A549 (cell line): ENCODE measurements at regions not wholly inside any gene's neighbourhood (a gene's known extent, or its start where the extent isn't known, plus 50 kb on each side); places are given as distances from the start of the nearest gene placed in this dataset.
"Not testable (repeated sequence)": the region's sequence is repeated elsewhere in the genome, so short reads cannot be mapped to it uniquely, and the experiment has no call there.

Experiments used
- ATAC-seq, 2 experiments: fragments of 200-7000 bp in 1 of 2; fragments of >200 bp in 1 of 2; cut with Nextera tagmentation in 1 of 2; cut with Tn5 transposase in 1 of 2; 3 replicates each; pipeline versions ENCODE4 v1.8.0 to v1.9.1; 2018 to 2020; ENCODE audit warnings: mild to moderate bottlenecking in 1 of 2, moderate library complexity in 1 of 2
- CTCF ChIA-PET: fragments of 300-600 bp; sonication (Branson Sonifier 250); formaldehyde crosslinking; extraction: SDS; loops from one replicate; lab custom pipeline; 2021; ENCODE audit warnings: antibody characterized with exemption, inconsistent platforms; lab: Yijun Ruan, JAX
- POLR2A ChIA-PET: fragments of 350-600 bp; formaldehyde crosslinking; extraction: SDS; loops from one replicate; lab custom pipeline; 2021; ENCODE audit warnings: antibody characterized with exemption, inconsistent platforms; lab: Yijun Ruan, JAX
- DNase-seq, 2 experiments: peaks; one replicate each; pipeline versions ENCODE4 v3.0.0 to v3.0.0-alpha.2; 2011 to 2016; ENCODE audit warnings: low read depth in 1 of 2, low spot score in 1 of 2
- FAIRE-seq: peaks from 2 replicates; lab custom pipeline; 2011; peaks lifted over from hg19 to GRCh38; lab: Jason Lieb, UNC
- H3K27ac ChIP-seq, 2 experiments: fragments of >200 bp; sonication (Bioruptor Twin); formaldehyde crosslinking; 3 replicates each; pipeline ENCODE4 v1.5.1; 2016 to 2017
- H3K4me1 ChIP-seq: fragments of >200 bp; sonication (Bioruptor Twin); formaldehyde crosslinking; 3 replicates; pipeline ENCODE4 v1.6.1; 2016
- H3K4me2 ChIP-seq: fragments of >200 bp; sonication (Bioruptor Twin); formaldehyde crosslinking; 3 replicates; pipeline ENCODE4 v1.6.1; 2016
- H3K4me3 ChIP-seq: fragments of >200 bp; sonication (Bioruptor Twin); formaldehyde crosslinking; 3 replicates; pipeline ENCODE4 v1.5.1; 2016
- H3K9me3 ChIP-seq: fragments of >200 bp; sonication (Bioruptor Twin); formaldehyde crosslinking; 3 replicates; pipeline ENCODE4 v1.6.1; 2016
- ATOH8 ChIP-seq: fragments of 250-450 bp; sonication (Bioruptor Pico); IDR thresholded peaks from 2 replicates; pipeline ENCODE4 v1.5.0; 2020; ENCODE audit warnings: low read depth, mild to moderate bottlenecking, moderate library complexity
- BHLHE40 ChIP-seq: IDR thresholded peaks from 2 replicates; pipeline ENCODE4 v1.6.1; 2012; ENCODE audit warnings: low read depth, low read length, inconsistent platforms
- CHD4 ChIP-seq: fragments of 200-600 bp; sonication (generic); IDR thresholded peaks from 2 replicates; pipeline ENCODE4 v1.6.1; 2016; ENCODE audit warnings: antibody characterized with exemption, mild to moderate bottlenecking, borderline replicate concordance
- E2F6 ChIP-seq: IDR thresholded peaks from 2 replicates; pipeline ENCODE4 v1.6.1; 2012; ENCODE audit warnings: low read depth, borderline replicate concordance
- EHF ChIP-seq: fragments of 250-450 bp; sonication (Bioruptor Pico); IDR thresholded peaks from 2 replicates; pipeline ENCODE4 v1.5.0; 2020; ENCODE audit warnings: mild to moderate bottlenecking
- FOSB ChIP-seq: fragments of 250-450 bp; sonication (Bioruptor Pico); IDR thresholded peaks from 2 replicates; pipeline ENCODE4 v1.5.0; 2020; ENCODE audit warnings: mild to moderate bottlenecking, moderate library complexity
- HDAC2 ChIP-seq: fragments of 200-600 bp; sonication (generic); IDR thresholded peaks from 2 replicates; pipeline ENCODE4 v1.6.1; 2016
- HMGXB4 ChIP-seq: fragments of 250-450 bp; sonication (Bioruptor Pico); IDR thresholded peaks from 2 replicates; pipeline ENCODE4 v1.5.0; 2021; ENCODE audit warnings: mild to moderate bottlenecking, moderate library complexity, borderline replicate concordance
- KDM1A ChIP-seq: fragments of 200-600 bp; sonication (generic); IDR thresholded peaks from 2 replicates; pipeline ENCODE4 v1.6.1; 2016; ENCODE audit warnings: low read depth, mild to moderate bottlenecking
- KDM5A ChIP-seq: fragments of 200-600 bp; sonication (generic); IDR thresholded peaks from 2 replicates; pipeline ENCODE4 v1.6.1; 2016; ENCODE audit warnings: antibody characterized with exemption, mild to moderate bottlenecking
- MAFK ChIP-seq: fragments of 450-650 bp; IDR thresholded peaks from 2 replicates; pipeline ENCODE4 v1.6.1; 2014; ENCODE audit not compliant: partially characterized antibody
- MAZ ChIP-seq: fragments of 150-350 bp; IDR thresholded peaks from 2 replicates; pipeline ENCODE4 v1.6.1; 2014; ENCODE audit warnings: antibody characterized with exemption, low read depth, low read length, borderline replicate concordance
- MYC ChIP-seq: IDR thresholded peaks from 2 replicates; pipeline ENCODE4 v1.6.1; 2012; ENCODE audit warnings: mild to moderate bottlenecking, inconsistent platforms, low read length, improper control_type of control experiment, borderline replicate concordance
- POLR2A ChIP-seq: IDR thresholded peaks from 2 replicates; pipeline ENCODE4 v1.6.1; 2012; ENCODE audit warnings: mild to moderate bottlenecking, low read length
- POLR2AphosphoS2 ChIP-seq: conservative IDR thresholded peaks from 2 replicates; pipeline ENCODE4 v1.6.1; 2012; ENCODE audit warnings: low read length, improper control_type of control experiment, inconsistent platforms
- RFX5 ChIP-seq: fragments of 450-650 bp; IDR thresholded peaks from 2 replicates; pipeline ENCODE4 v1.7.1; 2014; ENCODE audit warnings: antibody characterized with exemption, mild to moderate bottlenecking, moderate library complexity
- RNF2 ChIP-seq: fragments of 200-600 bp; sonication (generic); IDR thresholded peaks from 2 replicates; pipeline ENCODE4 v1.6.1; 2016; ENCODE audit warnings: low read depth, mild to moderate bottlenecking, antibody characterized with exemption, moderate library complexity, borderline replicate concordance
- SREBF2 ChIP-seq: fragments of 450-650 bp; IDR thresholded peaks from 2 replicates; pipeline ENCODE4 v1.6.1; 2014; ENCODE audit warnings: mild to moderate bottlenecking, moderate library complexity
- TFCP2L1 ChIP-seq: fragments of 250-450 bp; sonication (Bioruptor Pico); IDR thresholded peaks from 2 replicates; pipeline ENCODE4 v1.5.0; 2021; ENCODE audit warnings: mild to moderate bottlenecking
- ZC3H11A ChIP-seq: fragments of 450-650 bp; IDR thresholded peaks from 2 replicates; pipeline ENCODE4 v1.6.1; 2014; ENCODE audit warnings: antibody characterized with exemption, mild to moderate bottlenecking
- WGBS: methylation state at CpG from one replicate; pipeline ENCODE4 v1.1.6; 2017; ENCODE audit errors: missing lambda C conversion rate; 5-methylcytosine and 5-hydroxymethylcytosine counted together

- TF ChIP-seq TFCP2L1 (CRISPR knock-in tag), result no peak
- TF ChIP-seq HMGXB4 (CRISPR knock-in tag), result no peak
- TF ChIP-seq HDAC2, result no peak
- TF ChIP-seq CHD4, result no peak
- TF ChIP-seq MAFK, result no peak
- TF ChIP-seq, all 56 proteins: peak for 0
- 1% methylated on average over 4 of the region's 4 CpGs for WGBS
- CTCF ChIA-PET, result no interaction called here
- no peaks in the 10 kb centered on the region for H3K9me3 ChIP-seq
- H3K4me3 ChIP-seq, result no peak overlapping the region
- FAIRE-seq (no peak), DNase-seq (no peak), ATAC-seq (no peak)
- no peaks in the 10 kb centered on the region for H3K4me1 ChIP-seq
- H3K27ac ChIP-seq, result no peak overlapping the region
- no peak overlapping the region for H3K4me2 ChIP-seq
- POLR2A ChIA-PET, result no interaction called here
These were observed 121.9 kb upstream of the MYT1L start for GRCh38 chr2:2452961-2453360.

GRCh38 chr2:2451275-2451674 lies 120.2 kb upstream of the MYT1L start:
- CTCF ChIA-PET, H3K9me3 ChIP-seq, DNase-seq, POLR2A ChIA-PET, H3K4me1 ChIP-seq, H3K4me3 ChIP-seq, H3K27ac ChIP-seq, ATAC-seq, H3K4me2 ChIP-seq, FAIRE-seq: not testable (repeated sequence)
- WGBS, result 0% methylated on average over 4 of the region's 4 CpGs

- ChIA-PET CTCF (no interaction called here), POLR2A (no interaction called here)
- no peak for ATAC-seq
- H3K4me3 ChIP-seq, result no peak overlapping the region
- no peak for FAIRE-seq
- no peak overlapping the region for H3K4me2 ChIP-seq
- 10% methylated on average over 4 of the region's 4 CpGs for WGBS
- no peaks in the 10 kb centered on the region for H3K4me1 ChIP-seq
- DNase-seq, result no peak
- H3K9me3 ChIP-seq, result no peaks in the 10 kb centered on the region
- H3K27ac ChIP-seq, result no peak overlapping the region
- no peak for TF ChIP-seq POLR2A
- no peak for TF ChIP-seq POLR2AphosphoS2
These were observed 117.1 kb upstream of the MYT1L start for GRCh38 chr2:2448178-2448577.

GRCh38 chr2:2422621-2423020 lies 91.5 kb upstream of the MYT1L start:
- 0% methylated on average over 5 of the region's 5 CpGs for WGBS
- FAIRE-seq, result no peak

More at GRCh38 chr2:2422621-2423020, 91.5 kb upstream of the MYT1L start:
- H3K9me3 ChIP-seq, result peaks cover 5% of the 10 kb centered on the region; the same call in 1 of the 3 replicates
- DNase-seq (no peak), ATAC-seq (no peak)
- no peak overlapping the region for H3K4me3 ChIP-seq
- TF ChIP-seq BHLHE40, result no peak
- no peak for TF ChIP-seq CHD4
- TF ChIP-seq FOSB (CRISPR knock-in tag), result no peak
- TF ChIP-seq RNF2, result no peak
- TF ChIP-seq KDM1A, result no peak
- no peak for TF ChIP-seq MYC
- TF ChIP-seq SREBF2, result no peak
- no peak for TF ChIP-seq E2F6
- no peak for TF ChIP-seq KDM5A
- TF ChIP-seq ZC3H11A, result no peak
- TF ChIP-seq EHF (CRISPR knock-in tag), result no peak
- TF ChIP-seq ATOH8 (CRISPR knock-in tag), result no peak
- no peak for TF ChIP-seq RFX5
- TF ChIP-seq MAFK, result no peak
- TF ChIP-seq MAZ, result no peak
- H3K4me1 ChIP-seq, result no peaks in the 10 kb centered on the region
- no peak overlapping the region for H3K4me2 ChIP-seq
- no peak overlapping the region for H3K27ac ChIP-seq
- ChIA-PET CTCF (no interaction called here), POLR2A (no interaction called here)
